ENCODE measurements at regions not wholly inside any gene's neighbourhood (a gene's known extent, or its start where the extent isn't known, plus 50 kb on each side); places are given as distances from the start of the nearest gene placed in this dataset.

GRCh38 chr3:146929696-146930095, 324.6 kb upstream of the PLSCR5 start:
- Histone ChIP-seq H4K20me1 (ENCODE audit: insufficient read depth, low read length) (no peaks in the 10 kb centered on the region), H3K27ac (ENCODE audit: low read length) (no peak overlapping the region), H3K4me2 (ENCODE audit: insufficient read depth, low read length) (no peak overlapping the region), H3K79me2 (ENCODE audit: insufficient read depth, low read length) (no peaks in the 10 kb centered on the region), H3K4me3 (ENCODE audit: low read depth in 1 of 2, low read length in 2 of 2) (no peak overlapping the region), H3K36me3 (ENCODE audit: insufficient read depth, low read length) (no peaks in the 10 kb centered on the region), H3K9me3 (ENCODE audit: insufficient read depth, low read length, severe bottlenecking) (no peaks in the 10 kb centered on the region), H3K9ac (ENCODE audit: low read depth, low read length) (no peak overlapping the region), H3K4me1 (ENCODE audit: insufficient read depth, low read length) (peaks cover 7% of the 10 kb centered on the region; the same call in 1 of the 2 replicates), H2AFZ (ENCODE audit: low read depth, low read length) (no peak overlapping the region), H3K27me3 (ENCODE audit: insufficient read depth, low read length, poor library complexity) (no peaks in the 10 kb centered on the region)
- ATAC-seq (ENCODE audit: insufficient read depth, low read depth): no peak
- TF ChIP-seq EZH2 (IDR thresholded peaks at IDR 0.05; ENCODE audit: borderline replicate concordance, low read depth, low read length, severe bottlenecking) (no peak), CTCF (IDR thresholded peaks at IDR 0.05; ENCODE audit: borderline replicate concordance, extremely low read depth, low read length, poor library complexity, severe bottlenecking) (no peak)
- no peak for DNase-seq

GRCh38 chr3:146928421-146929059, 323.4 kb upstream of the PLSCR5 start:
- no peaks in the 10 kb centered on the region for H3K9me3 ChIP-seq (ENCODE audit: insufficient read depth, low read length, severe bottlenecking)
- TF ChIP-seq CTCF (IDR thresholded peaks at IDR 0.05; ENCODE audit: borderline replicate concordance, extremely low read depth, low read length, poor library complexity, severe bottlenecking) (peak; percentile 6), EZH2 (IDR thresholded peaks at IDR 0.05; ENCODE audit: borderline replicate concordance, low read depth, low read length, severe bottlenecking) (no peak)
- H3K79me2 ChIP-seq (ENCODE audit: insufficient read depth, low read length): no peaks in the 10 kb centered on the region
- H3K4me2 ChIP-seq (ENCODE audit: insufficient read depth, low read length): no peak overlapping the region
- H3K27me3 ChIP-seq (ENCODE audit: insufficient read depth, low read length, poor library complexity): no peaks in the 10 kb centered on the region
- no peak for DNase-seq
- H3K36me3 ChIP-seq (ENCODE audit: insufficient read depth, low read length): no peaks in the 10 kb centered on the region
- H3K4me3 ChIP-seq (ENCODE audit: low read depth in 1 of 2, low read length in 2 of 2): no peak overlapping the region
- H2AFZ ChIP-seq (ENCODE audit: low read depth, low read length): peak overlapping the region; percentile 28; the same call in 1 of the 2 replicates
- no peak overlapping the region for H3K27ac ChIP-seq (ENCODE audit: low read length)
- H4K20me1 ChIP-seq (ENCODE audit: insufficient read depth, low read length): no peaks in the 10 kb centered on the region
- no peak overlapping the region for H3K9ac ChIP-seq (ENCODE audit: low read depth, low read length)
- no peak for ATAC-seq (ENCODE audit: insufficient read depth, low read depth)
- peaks cover 7% of the 10 kb centered on the region; the same call in 1 of the 2 replicates for H3K4me1 ChIP-seq (ENCODE audit: insufficient read depth, low read length)

- Histone ChIP-seq H3K4me2 (ENCODE audit: insufficient read depth, low read length) (no peak overlapping the region), H3K4me1 (ENCODE audit: insufficient read depth, low read length) (no peaks in the 10 kb centered on the region), H2AFZ (ENCODE audit: low read depth, low read length) (no peak overlapping the region), H3K4me3 (ENCODE audit: low read depth in 1 of 2, low read length in 2 of 2) (no peak overlapping the region), H3K27ac (ENCODE audit: low read length) (no peak overlapping the region), H3K9ac (ENCODE audit: low read depth, low read length) (no peak overlapping the region), H3K79me2 (ENCODE audit: insufficient read depth, low read length) (no peaks in the 10 kb centered on the region), H4K20me1 (ENCODE audit: insufficient read depth, low read length) (no peaks in the 10 kb centered on the region), H3K36me3 (ENCODE audit: insufficient read depth, low read length) (no peaks in the 10 kb centered on the region), H3K27me3 (ENCODE audit: insufficient read depth, low read length, poor library complexity) (no peaks in the 10 kb centered on the region), H3K9me3 (ENCODE audit: insufficient read depth, low read length, severe bottlenecking) (no peaks in the 10 kb centered on the region)
- TF ChIP-seq CTCF (IDR thresholded peaks at IDR 0.05; ENCODE audit: borderline replicate concordance, extremely low read depth, low read length, poor library complexity, severe bottlenecking) (no peak), EZH2 (IDR thresholded peaks at IDR 0.05; ENCODE audit: borderline replicate concordance, low read depth, low read length, severe bottlenecking) (no peak)
- DNase-seq: no peak
- no peak for ATAC-seq (ENCODE audit: insufficient read depth, low read depth)
These were observed 316.5 kb upstream of the PLSCR5 start for GRCh38 chr3:146921693-146922092.
